Karpas-422 (cell line): ENCODE measurements at regions not wholly inside any gene's neighbourhood (a gene's known extent, or its start where the extent isn't known, plus 50 kb on each side); places are given as distances from the start of the nearest gene placed in this dataset.

ENCODE experiments used
- DNase-seq: peaks from one replicate; pipeline ENCODE4 v3.0.0-alpha.2; 2015
- H2AFZ ChIP-seq: fragments of 200-600 bp; sonication (generic); 2 replicates; pipeline ENCODE4 v1.6.1; 2014; ENCODE audit warnings: antibody characterized with exemption, low read length, mixed read lengths
- H3K27ac ChIP-seq: fragments of 200-600 bp; sonication (generic); 2 replicates; pipeline ENCODE4 v1.5.1; 2014; ENCODE audit warnings: mild to moderate bottlenecking, low read length, moderate library complexity
- H3K27me3 ChIP-seq: fragments of 200-600 bp; sonication (generic); 2 replicates; pipeline ENCODE4 v1.6.1; 2014; ENCODE audit warnings: low read length, mixed read lengths
- H3K36me3 ChIP-seq: fragments of 200-600 bp; sonication (generic); 2 replicates; pipeline ENCODE4 v1.6.1; 2014; ENCODE audit warnings: low read length, mixed read lengths; ENCODE audit not compliant: insufficient read depth
- H3K4me1 ChIP-seq: fragments of 200-600 bp; sonication (generic); 2 replicates; pipeline ENCODE4 v1.6.1; 2014; ENCODE audit warnings: mild to moderate bottlenecking, low read length, mixed read lengths
- H3K4me2 ChIP-seq: fragments of 200-600 bp; sonication (generic); 2 replicates; pipeline ENCODE4 v1.6.1; 2014; ENCODE audit warnings: low read length, low read depth, mild to moderate bottlenecking; ENCODE audit not compliant: poor library complexity, severe bottlenecking
- H3K4me3 ChIP-seq: fragments of 200-600 bp; sonication (generic); 2 replicates; pipeline ENCODE4 v1.5.1; 2014; ENCODE audit warnings: mild to moderate bottlenecking, antibody characterized with exemption, low read length, mixed read lengths
- H3K79me2 ChIP-seq: fragments of 200-600 bp; sonication (generic); 2 replicates; pipeline ENCODE4 v1.6.1; 2014; ENCODE audit warnings: mild to moderate bottlenecking, low read length, mixed read lengths
- H3K9ac ChIP-seq: fragments of 200-600 bp; sonication (generic); 2 replicates; pipeline ENCODE4 v1.6.0; 2014; ENCODE audit warnings: low read length
- H3K9me2 ChIP-seq: fragments of 200-600 bp; sonication (generic), shearing (Covaris generic); replicated peaks from 2 replicates; pipeline ENCODE4 v1.6.0; 2014; ENCODE audit warnings: mild to moderate bottlenecking, low read length, moderate library complexity; ENCODE audit not compliant: insufficient read depth
- H3K9me3 ChIP-seq: fragments of 300-700, 200-600 bp; sonication (generic); 2 replicates; pipeline ENCODE4 v1.6.1; 2014; ENCODE audit warnings: low read length, mixed read lengths
- H4K20me1 ChIP-seq: fragments of 200-600 bp; sonication (generic); 2 replicates; pipeline ENCODE4 v1.6.1; 2014; ENCODE audit warnings: mild to moderate bottlenecking, antibody characterized with exemption, low read length, low read depth; ENCODE audit not compliant: insufficient read depth

GRCh38 chr18:21162786-21163185 is 51.2 kb upstream of the ROCK1 start:
- DNase-seq, result no peak

GRCh38 chr18:21163647-21164547 is 52.3 kb upstream of the ROCK1 start:
- Histone ChIP-seq H3K79me2 (no peaks in the 10 kb centered on the region), H3K9me3 (no peaks in the 10 kb centered on the region), H3K27ac (no peak overlapping the region), H2AFZ (no peak overlapping the region), H3K4me2 (no peak overlapping the region), H3K27me3 (no peaks in the 10 kb centered on the region), H3K9ac (no peak overlapping the region), H3K4me1 (peaks cover 3% of the 10 kb centered on the region; the same call in 1 of the 2 replicates), H3K36me3 (no peaks in the 10 kb centered on the region), H4K20me1 (no peaks in the 10 kb centered on the region), H3K4me3 (no peak overlapping the region), H3K9me2 (no peaks in the 10 kb centered on the region)
- no peak for DNase-seq

More at GRCh38 chr18:21162786-21163185, 51.2 kb upstream of the ROCK1 start:
- H3K9me2 ChIP-seq, result no peaks in the 10 kb centered on the region
- H4K20me1 ChIP-seq, result no peaks in the 10 kb centered on the region
- H3K4me3 ChIP-seq, result no peak overlapping the region
- no peaks in the 10 kb centered on the region for H3K9me3 ChIP-seq
- H3K9ac ChIP-seq, result no peak overlapping the region
- no peaks in the 10 kb centered on the region for H3K27me3 ChIP-seq
- no peak overlapping the region for H3K4me2 ChIP-seq
- no peak overlapping the region for H2AFZ ChIP-seq
- no peak overlapping the region for H3K27ac ChIP-seq
- no peaks in the 10 kb centered on the region for H3K36me3 ChIP-seq
- H3K4me1 ChIP-seq, result peaks cover 3% of the 10 kb centered on the region; the same call in 1 of the 2 replicates
- H3K79me2 ChIP-seq, result no peaks in the 10 kb centered on the region

GRCh38 chr18:21164548-21165095 is 53.0 kb upstream of the ROCK1 start:
- Histone ChIP-seq H2AFZ (no peak overlapping the region), H3K79me2 (no peaks in the 10 kb centered on the region), H3K27me3 (no peaks in the 10 kb centered on the region), H3K9ac (no peak overlapping the region), H3K27ac (no peak overlapping the region), H4K20me1 (no peaks in the 10 kb centered on the region), H3K9me3 (no peaks in the 10 kb centered on the region), H3K36me3 (no peaks in the 10 kb centered on the region), H3K4me1 (peaks cover 3% of the 10 kb centered on the region; the same call in 1 of the 2 replicates), H3K4me2 (no peak overlapping the region), H3K4me3 (no peak overlapping the region), H3K9me2 (no peaks in the 10 kb centered on the region)
- no peak for DNase-seq

- no peaks in the 10 kb centered on the region for H3K9me3 ChIP-seq
Measured at GRCh38 chr18:21167641-21168377, 56.2 kb upstream of the ROCK1 start.

DNA sequence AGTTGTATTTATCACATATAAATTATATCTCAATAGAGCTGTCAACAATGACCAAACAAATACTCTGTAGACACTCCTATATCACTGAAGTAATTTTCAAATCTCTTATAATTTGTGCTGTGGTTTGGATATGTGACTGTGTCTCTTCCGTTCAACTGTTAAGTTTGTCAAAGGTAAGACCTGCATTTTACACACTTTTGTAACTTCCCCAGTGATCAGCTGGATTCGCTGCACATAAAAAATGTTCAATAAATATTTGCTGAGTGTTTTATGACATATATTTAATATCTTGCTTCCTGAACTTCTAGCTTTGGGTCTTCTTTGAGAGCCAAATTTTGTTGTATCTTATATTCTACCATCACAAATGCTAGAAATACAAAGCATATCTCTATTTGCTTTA is 57.3 kb upstream of the ROCK1 start:
- H3K9me3 ChIP-seq, result no peaks in the 10 kb centered on the region
- no peaks in the 10 kb centered on the region for H3K4me1 ChIP-seq
- no peak for DNase-seq
- H2AFZ ChIP-seq, result no peak overlapping the region
- H3K27ac ChIP-seq, result no peak overlapping the region
- no peaks in the 10 kb centered on the region for H3K9me2 ChIP-seq
- no peaks in the 10 kb centered on the region for H4K20me1 ChIP-seq
- no peak overlapping the region for H3K4me2 ChIP-seq
- no peaks in the 10 kb centered on the region for H3K79me2 ChIP-seq
- H3K9ac ChIP-seq, result no peak overlapping the region
- H3K36me3 ChIP-seq, result no peaks in the 10 kb centered on the region
- no peaks in the 10 kb centered on the region for H3K27me3 ChIP-seq
- no peak overlapping the region for H3K4me3 ChIP-seq

More at GRCh38 chr18:21167641-21168377, 56.2 kb upstream of the ROCK1 start:
- no peaks in the 10 kb centered on the region for H3K27me3 ChIP-seq
- H3K79me2 ChIP-seq, result no peaks in the 10 kb centered on the region
- no peaks in the 10 kb centered on the region for H3K36me3 ChIP-seq
- no peak overlapping the region for H3K4me3 ChIP-seq
- H4K20me1 ChIP-seq, result no peaks in the 10 kb centered on the region
- no peaks in the 10 kb centered on the region; the same call in 1 of the 2 replicates for H3K4me1 ChIP-seq
- H3K9me2 ChIP-seq, result no peaks in the 10 kb centered on the region
- no peak overlapping the region for H3K9ac ChIP-seq
- no peak overlapping the region for H3K27ac ChIP-seq
- H3K4me2 ChIP-seq, result no peak overlapping the region
- DNase-seq, result no peak
- H2AFZ ChIP-seq, result no peak overlapping the region

GRCh38 chr18:21177822-21178221 is 64.2 kb upstream of the GREB1L start:
- no peak overlapping the region for H3K27ac ChIP-seq
- no peak overlapping the region for H3K9ac ChIP-seq
- no peak overlapping the region for H2AFZ ChIP-seq
- no peak overlapping the region for H3K4me2 ChIP-seq
- no peaks in the 10 kb centered on the region for H3K9me3 ChIP-seq
- H3K9me2 ChIP-seq, result no peaks in the 10 kb centered on the region
- H3K79me2 ChIP-seq, result no peaks in the 10 kb centered on the region
- no peaks in the 10 kb centered on the region for H3K36me3 ChIP-seq
- H3K4me3 ChIP-seq, result no peak overlapping the region
- no peaks in the 10 kb centered on the region for H3K27me3 ChIP-seq
- no peaks in the 10 kb centered on the region for H4K20me1 ChIP-seq
- H3K4me1 ChIP-seq, result no peaks in the 10 kb centered on the region
- DNase-seq, result no peak

GRCh38 chr18:21179590-21180220 is 62.3 kb upstream of the GREB1L start:
- Histone ChIP-seq H3K4me1 (no peaks in the 10 kb centered on the region), H3K27ac (no peak overlapping the region), H2AFZ (no peak overlapping the region), H3K4me2 (no peak overlapping the region), H3K9ac (no peak overlapping the region), H3K79me2 (no peaks in the 10 kb centered on the region), H3K27me3 (no peaks in the 10 kb centered on the region), H3K9me2 (no peaks in the 10 kb centered on the region), H3K36me3 (no peaks in the 10 kb centered on the region), H3K9me3 (no peaks in the 10 kb centered on the region), H3K4me3 (no peak overlapping the region), H4K20me1 (no peaks in the 10 kb centered on the region)
- DNase-seq, result peak; percentile 90

GRCh38 chr18:21180588-21180987 is 61.4 kb upstream of the GREB1L start:
- Histone ChIP-seq H3K9me2 (no peaks in the 10 kb centered on the region), H3K4me2 (no peak overlapping the region), H3K4me1 (no peaks in the 10 kb centered on the region), H3K36me3 (no peaks in the 10 kb centered on the region), H3K4me3 (no peak overlapping the region), H3K79me2 (no peaks in the 10 kb centered on the region), H3K9ac (no peak overlapping the region), H3K27ac (no peak overlapping the region), H4K20me1 (no peaks in the 10 kb centered on the region), H2AFZ (no peak overlapping the region), H3K9me3 (no peaks in the 10 kb centered on the region), H3K27me3 (no peaks in the 10 kb centered on the region)
- no peak for DNase-seq
